Fibroblast of lung (primary cell): ENCODE measurements at regions not wholly inside any gene's neighbourhood (a gene's known extent, or its start where the extent isn't known, plus 50 kb on each side); places are given as distances from the start of the nearest gene placed in this dataset.

Experiments
- DNase-seq, 2 donors: peaks; one replicate each; pipeline versions ENCODE4 v3.0.0 to v3.0.0-alpha.2; 2010; ENCODE audit warnings: low read depth in 2 of 2
- H2AFZ ChIP-seq: 2 replicates; pipeline ENCODE4 v1.5.1; 2012; ENCODE audit warnings: low read length, control low read depth, inconsistent platforms
- H3K27ac ChIP-seq: 2 replicates; pipeline ENCODE4 v1.5.1; 2011; ENCODE audit warnings: low read length, control low read depth; ENCODE audit not compliant: insufficient read depth
- H3K27me3 ChIP-seq: 2 replicates; pipeline ENCODE4 v1.5.1; 2011; ENCODE audit warnings: mild to moderate bottlenecking, low read length; ENCODE audit not compliant: control insufficient read depth, insufficient read depth
- H3K36me3 ChIP-seq: 2 replicates; pipeline ENCODE4 v1.5.1; 2011; ENCODE audit warnings: low read length; ENCODE audit not compliant: control insufficient read depth, insufficient read depth
- H3K4me1 ChIP-seq: 2 replicates; pipeline ENCODE4 v1.5.1; 2011; ENCODE audit warnings: low read length; ENCODE audit not compliant: control insufficient read depth, insufficient read depth; ENCODE audit errors: extremely low read depth
- H3K4me2 ChIP-seq: 2 replicates; pipeline ENCODE4 v1.5.1; 2011; ENCODE audit warnings: low read length, control low read depth; ENCODE audit not compliant: insufficient read depth; ENCODE audit errors: extremely low read depth
- H3K4me3 ChIP-seq, 4 experiments: fragments of 200-600 bp in 1 of 4; sonication (generic) in 1 of 4; replicated peaks in 1 of 4; 2 replicates each; pipeline ENCODE4 v1.5.1; 2011 to 2016; ENCODE audit warnings: low read length in 4 of 4, low read depth in 3 of 4, mild to moderate bottlenecking in 3 of 4, control low read depth in 2 of 4, inconsistent platforms in 1 of 4, mixed read lengths in 1 of 4; ENCODE audit not compliant: insufficient read depth in 1 of 4; ENCODE audit errors: control extremely low read depth in 1 of 4
- H3K79me2 ChIP-seq: 2 replicates; pipeline ENCODE4 v1.5.1; 2012; ENCODE audit warnings: mild to moderate bottlenecking, low read length, inconsistent platforms; ENCODE audit not compliant: control insufficient read depth, insufficient read depth
- H3K9ac ChIP-seq: 2 replicates; pipeline ENCODE4 v1.5.1; 2011; ENCODE audit warnings: mild to moderate bottlenecking, low read length, control low read depth; ENCODE audit not compliant: insufficient read depth
- H3K9me3 ChIP-seq: 2 replicates; pipeline ENCODE4 v1.5.1; 2012; ENCODE audit warnings: low read depth, low read length; ENCODE audit not compliant: control insufficient read depth, insufficient read depth
- H4K20me1 ChIP-seq: 2 replicates; pipeline ENCODE4 v1.5.1; 2011; ENCODE audit warnings: low read length; ENCODE audit not compliant: control insufficient read depth, insufficient read depth; ENCODE audit errors: extremely low read depth
- CTCF ChIP-seq, 2 donors: IDR thresholded peaks in 1 of 2; conservative IDR thresholded peaks in 1 of 2; 1 replicate in 1 of 2; 2 replicates in 1 of 2; pipeline ENCODE4 v1.5.1; 2011 to 2012; ENCODE audit warnings: low read length in 2 of 2, control low read depth in 1 of 2, inconsistent platforms in 1 of 2, low read depth in 1 of 2, mild to moderate bottlenecking in 1 of 2
- EZH2 ChIP-seq: IDR thresholded peaks from 2 replicates; pipeline ENCODE4 v1.5.1; 2012; ENCODE audit warnings: low read length, control low read depth, mild to moderate bottlenecking; ENCODE audit errors: missing control alignments

GRCh38 chr5:164312801-164313200 is 807.4 kb downstream of the MAT2B start:
- no peak overlapping the region for H3K4me2 ChIP-seq
- H3K9ac ChIP-seq: no peak overlapping the region
- DNase-seq: no peak
- H3K27me3 ChIP-seq: no peaks in the 10 kb centered on the region
- TF ChIP-seq EZH2: no peak
- TF ChIP-seq CTCF (conservative IDR thresholded peaks at IDR 0.05 in 1 of 2, IDR thresholded peaks at IDR 0.05 in 1 of 2; ENCODE audit: low read depth in 1 of 2, low read length in 2 of 2): no peak
- H3K4me3 ChIP-seq: no peak overlapping the region
- no peak overlapping the region for H3K27ac ChIP-seq
- no peak overlapping the region for H2AFZ ChIP-seq
- no peaks in the 10 kb centered on the region for H3K9me3 ChIP-seq
- no peaks in the 10 kb centered on the region for H3K36me3 ChIP-seq
- no peaks in the 10 kb centered on the region for H3K79me2 ChIP-seq
- H3K4me1 ChIP-seq: no peaks in the 10 kb centered on the region
- H4K20me1 ChIP-seq: no peaks in the 10 kb centered on the region

DNA sequence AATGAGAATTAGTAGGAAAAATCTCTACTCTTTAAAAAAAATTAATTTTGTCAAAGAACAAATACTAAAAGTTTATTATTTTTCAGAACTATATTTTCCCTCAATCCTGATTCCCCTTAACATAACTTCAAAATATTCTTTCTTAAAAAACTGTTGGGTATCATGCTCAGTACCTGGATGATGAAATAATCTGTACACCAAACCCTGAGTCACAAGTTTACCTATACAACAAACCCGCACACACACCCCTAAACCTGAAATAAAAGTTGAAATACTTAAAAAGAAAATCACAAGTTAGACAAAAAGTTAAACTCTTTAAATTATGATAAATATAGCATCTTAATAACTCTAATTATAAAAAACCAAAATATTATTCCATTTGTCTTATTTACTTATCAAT is 812.3 kb downstream of the MAT2B start:
- TF ChIP-seq CTCF (conservative IDR thresholded peaks at IDR 0.05 in 1 of 2, IDR thresholded peaks at IDR 0.05 in 1 of 2; ENCODE audit: low read depth in 1 of 2, low read length in 2 of 2) (no peak), EZH2 (no peak)
- no peaks in the 10 kb centered on the region for H3K9me3 ChIP-seq

DNA sequence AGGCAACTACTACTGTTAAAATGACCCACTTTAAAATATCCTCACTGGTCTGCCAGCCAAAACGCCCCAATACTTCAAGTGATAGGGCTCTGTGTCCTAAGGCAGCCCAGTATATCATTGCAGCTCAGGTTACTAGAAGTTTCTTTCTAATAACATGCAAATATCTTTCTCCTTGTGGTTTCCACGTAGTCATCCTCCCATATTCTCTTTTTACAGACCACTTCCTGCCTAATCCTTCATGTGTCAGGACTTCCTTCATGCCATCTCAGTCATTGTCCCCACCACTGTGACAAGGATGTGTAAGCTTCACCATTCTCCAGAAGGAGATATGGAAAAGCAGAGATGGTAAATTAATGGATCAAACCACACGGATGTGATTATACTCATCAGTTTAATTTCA is 813.7 kb downstream of the MAT2B start:
- H3K27ac ChIP-seq: no peak overlapping the region
- no peak overlapping the region for H3K4me3 ChIP-seq
- H3K4me1 ChIP-seq: no peaks in the 10 kb centered on the region
- TF ChIP-seq CTCF (conservative IDR thresholded peaks at IDR 0.05 in 1 of 2, IDR thresholded peaks at IDR 0.05 in 1 of 2; ENCODE audit: low read depth in 1 of 2, low read length in 2 of 2) (no peak), EZH2 (no peak)
- no peak overlapping the region for H3K4me2 ChIP-seq
- no peaks in the 10 kb centered on the region for H3K79me2 ChIP-seq
- H2AFZ ChIP-seq: no peak overlapping the region
- H4K20me1 ChIP-seq: no peaks in the 10 kb centered on the region
- no peaks in the 10 kb centered on the region for H3K9me3 ChIP-seq
- H3K36me3 ChIP-seq: no peaks in the 10 kb centered on the region
- no peak for DNase-seq
- no peak overlapping the region for H3K9ac ChIP-seq
- no peaks in the 10 kb centered on the region for H3K27me3 ChIP-seq

More for the DNA sequence above, 812.3 kb downstream of the MAT2B start:
- no peak for DNase-seq
- H3K9ac ChIP-seq: no peak overlapping the region
- H3K4me3 ChIP-seq: no peak overlapping the region
- no peak overlapping the region for H3K27ac ChIP-seq
- no peak overlapping the region for H2AFZ ChIP-seq
- no peak overlapping the region for H3K4me2 ChIP-seq
- H3K4me1 ChIP-seq: no peaks in the 10 kb centered on the region
- no peaks in the 10 kb centered on the region for H3K27me3 ChIP-seq
- no peaks in the 10 kb centered on the region for H3K36me3 ChIP-seq
- H4K20me1 ChIP-seq: no peaks in the 10 kb centered on the region
- no peaks in the 10 kb centered on the region for H3K79me2 ChIP-seq
